ENCODE measurements at regions not wholly inside any gene's neighbourhood (a gene's known extent, or its start where the extent isn't known, plus 50 kb on each side); places are given as distances from the start of the nearest gene placed in this dataset.

DNA sequence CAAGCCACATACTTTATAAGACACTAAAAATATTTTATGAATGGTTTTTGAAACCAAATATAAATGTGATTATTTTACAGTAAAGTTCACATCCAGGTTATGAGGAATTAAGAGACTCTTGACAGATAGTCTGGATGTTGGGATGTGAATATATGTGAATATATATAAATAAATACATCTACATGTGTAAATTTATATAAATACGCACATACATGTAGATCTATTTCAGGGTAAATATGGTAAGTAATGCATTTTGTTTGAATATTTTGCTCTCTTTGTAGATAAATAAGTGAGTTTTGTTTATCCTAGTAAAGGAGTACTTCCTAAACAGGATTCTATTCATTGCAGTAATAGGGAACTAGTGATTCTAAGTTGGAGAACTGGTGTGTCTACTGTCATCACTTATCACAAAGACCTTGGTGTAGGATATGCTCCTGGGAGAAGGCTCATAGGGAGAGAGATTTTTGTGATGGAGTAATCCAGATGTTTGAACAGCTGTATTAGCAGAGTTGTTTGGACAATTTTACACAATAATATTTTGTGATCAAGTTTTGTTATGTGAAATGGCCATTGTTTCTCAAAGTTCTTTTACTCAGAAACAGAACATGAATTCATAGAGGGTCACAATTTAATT is 60.2 kb upstream of the NT5C1B start:
- TF ChIP-seq CTCF (optimal IDR thresholded peaks at IDR 0.05 in 1 of 3, IDR thresholded peaks at IDR 0.05 in 1 of 3, conservative IDR thresholded peaks at IDR 0.05 in 1 of 3; ENCODE audit: extremely low read depth in 1 of 3, insufficient read depth in 2 of 3, low read length in 3 of 3) (no peak), EZH2 (IDR thresholded peaks at IDR 0.05; ENCODE audit: low read length) (no peak)

Measured in keratinocyte (primary cell).